ENCODE measurements at regions not wholly inside any gene's neighbourhood (a gene's known extent, or its start where the extent isn't known, plus 50 kb on each side); places are given as distances from the start of the nearest gene placed in this dataset.

GRCh38 chr12:58090685-58091084 lies 149.3 kb downstream of the ATP23 start:
- TF ChIP-seq POLR2A (IDR thresholded peaks at IDR 0.05; ENCODE audit: low read depth, low read length) (no peak), TAF1 (IDR thresholded peaks at IDR 0.05; ENCODE audit: low read depth, low read length) (no peak), POLR2AphosphoS5 (IDR thresholded peaks at IDR 0.05; ENCODE audit: low read depth, low read length) (no peak)
